ENCODE measurements at regions not wholly inside any gene's neighbourhood (a gene's known extent, or its start where the extent isn't known, plus 50 kb on each side); places are given as distances from the start of the nearest gene placed in this dataset.
"Not testable (repeated sequence)": the region's sequence is repeated elsewhere in the genome, so short reads cannot be mapped to it uniquely, and the experiment has no call there.

DNA sequence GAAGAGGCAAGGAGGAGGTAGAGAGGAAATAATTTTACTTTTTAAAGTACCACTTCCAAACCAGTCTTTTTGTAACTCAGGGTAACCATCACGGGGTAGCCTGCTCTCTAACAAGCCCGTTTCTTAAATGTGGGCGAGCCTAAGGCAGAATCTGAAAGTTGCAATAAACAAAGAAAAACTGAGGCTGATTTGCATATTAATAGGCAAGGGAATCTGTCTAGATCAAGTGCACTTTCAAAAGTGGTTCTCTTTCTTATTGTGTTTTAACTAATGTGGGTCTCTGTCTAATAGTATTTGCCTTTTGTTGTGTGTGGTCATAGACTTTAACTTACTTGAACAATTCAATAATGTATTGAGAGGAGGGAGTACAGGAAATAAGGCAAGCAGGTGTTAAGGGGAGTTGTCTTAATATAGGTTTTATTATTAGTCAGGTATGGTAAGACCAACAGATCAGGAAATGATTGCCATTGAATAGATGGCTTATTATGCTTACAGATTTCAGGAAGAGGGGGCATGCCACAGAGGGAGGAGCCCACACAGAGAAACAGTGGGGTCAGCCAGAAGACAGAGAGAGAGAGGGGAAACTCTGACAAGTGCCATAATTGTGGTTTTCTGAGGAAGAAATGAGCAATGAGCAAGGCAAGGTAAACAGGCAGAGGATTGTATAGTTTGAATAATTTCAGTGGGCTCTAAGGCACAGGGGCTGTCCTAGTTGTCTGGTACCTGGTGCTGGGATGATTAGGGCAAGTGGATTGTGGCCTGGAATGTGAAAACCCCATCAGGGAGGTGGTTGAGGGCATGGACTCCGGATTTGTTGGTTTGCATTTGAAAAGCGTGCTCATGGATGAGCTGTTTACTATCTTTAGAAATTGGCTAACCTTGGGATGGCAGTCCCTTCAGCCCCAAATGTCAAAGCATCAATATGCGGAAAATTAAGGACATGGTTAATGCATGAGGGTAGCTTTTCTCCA lies 237.2 kb downstream of the TOX3 start:
- no peak for DNase-seq (ENCODE audit: low spot score)

DNA sequence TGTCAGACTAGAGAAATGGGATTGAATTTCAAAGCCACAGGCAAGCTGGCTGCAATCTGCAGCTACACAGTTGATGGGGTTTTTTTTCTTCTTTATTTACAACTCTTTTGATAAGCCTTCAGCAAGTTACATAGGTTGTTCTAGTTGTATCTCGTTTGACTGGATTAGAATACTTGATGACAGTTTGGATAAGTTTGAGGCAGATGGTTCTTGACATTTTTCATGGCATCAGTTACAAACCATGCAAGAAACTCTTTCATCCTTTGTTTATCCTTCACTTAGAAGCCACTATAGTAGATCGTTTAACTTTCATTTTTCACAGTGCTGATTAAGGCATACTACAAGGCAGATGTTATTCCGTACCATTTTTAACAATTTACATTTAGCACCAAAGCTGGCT lies 238.9 kb downstream of the TOX3 start:
- no peak for DNase-seq (ENCODE audit: low spot score)

DNA sequence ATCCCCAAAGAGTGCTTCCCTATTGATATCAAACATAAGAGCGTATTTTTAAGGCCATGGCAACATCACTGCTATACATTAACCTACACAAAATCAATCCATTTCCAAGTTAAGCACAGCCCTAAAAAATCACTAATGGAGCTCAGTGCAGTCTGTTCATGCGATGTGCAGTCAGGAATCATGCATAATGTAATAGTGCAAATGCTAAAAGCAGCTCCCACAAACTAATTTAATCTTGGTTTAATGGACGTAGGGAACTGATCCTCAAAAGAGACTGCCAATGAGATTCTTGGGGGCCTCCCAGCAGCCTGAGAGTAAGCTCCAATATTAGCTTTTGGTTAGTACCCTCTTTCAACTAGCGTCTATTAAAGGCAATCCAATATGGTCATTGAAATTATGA lies 245.9 kb downstream of the TOX3 start:
- no peak for DNase-seq (ENCODE audit: low spot score)

DNA sequence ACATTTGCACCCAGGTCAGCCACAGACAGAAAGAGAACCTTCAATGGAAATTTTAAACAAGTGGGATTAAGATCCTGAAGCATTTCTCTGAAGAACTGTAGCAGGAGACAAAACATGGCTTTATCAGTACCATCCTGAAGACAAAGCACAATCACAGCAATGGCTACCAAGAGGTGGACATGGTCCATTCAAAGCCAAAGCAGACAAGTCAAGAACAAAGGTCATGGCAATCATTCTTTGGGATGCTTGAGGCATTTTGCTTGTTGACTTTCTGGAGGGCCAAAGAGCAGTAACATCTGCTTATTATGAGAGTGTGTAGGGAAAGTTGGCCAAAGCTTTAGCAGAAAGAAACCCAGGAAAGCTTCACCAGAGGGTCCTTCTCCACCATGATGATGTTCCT lies 248.2 kb downstream of the TOX3 start:
- no peak for DNase-seq (ENCODE audit: low spot score)

DNA sequence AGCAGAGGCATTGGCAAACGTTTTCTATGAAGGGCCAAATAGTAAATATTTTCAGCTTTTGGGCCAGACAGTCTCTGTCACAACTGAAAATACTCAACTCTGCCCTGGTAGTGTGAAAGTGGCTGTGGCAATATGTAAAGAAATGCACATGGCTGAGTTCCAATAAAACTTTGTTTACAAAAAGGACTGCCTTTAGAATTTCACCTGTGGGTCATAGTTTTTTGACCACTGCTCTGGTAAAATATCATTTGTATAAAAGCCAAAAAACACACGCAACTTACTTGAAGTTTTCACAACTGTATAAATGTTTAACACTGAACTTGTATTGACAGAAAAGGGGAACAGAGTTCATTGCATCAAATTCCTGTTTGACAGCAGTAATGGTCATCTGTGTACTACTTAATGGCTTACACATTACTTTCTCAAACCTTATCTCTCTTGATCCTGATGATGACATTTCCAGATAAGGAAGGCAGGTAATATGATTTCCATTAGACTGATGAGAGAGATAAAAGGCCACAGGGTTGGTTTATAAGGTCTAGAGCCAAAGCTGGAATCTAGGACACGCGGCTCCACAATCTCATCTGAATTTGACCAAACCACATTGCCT lies 250.1 kb downstream of the TOX3 start:
- DNase-seq (ENCODE audit: low spot score), result not testable (repeated sequence)

DNA sequence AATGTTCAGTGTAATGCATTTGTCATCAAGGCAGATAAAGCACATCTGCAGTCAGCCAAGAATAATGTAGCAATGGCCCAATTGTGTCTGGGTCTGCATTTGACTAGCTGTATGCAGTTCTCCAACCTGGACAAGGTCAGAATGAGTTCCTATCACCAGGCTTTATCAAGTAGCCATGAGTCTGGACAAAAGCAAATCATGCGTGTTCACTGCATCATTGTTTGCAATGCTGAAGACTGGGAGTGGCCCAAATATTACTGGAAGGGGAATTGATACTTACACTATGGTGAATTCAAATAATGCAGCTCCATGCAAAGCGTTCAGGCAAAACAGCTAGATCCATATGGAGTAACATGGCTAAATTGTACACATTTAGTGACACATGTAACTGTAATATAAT lies 250.9 kb downstream of the TOX3 start:
- no peak for DNase-seq (ENCODE audit: low spot score)

DNA sequence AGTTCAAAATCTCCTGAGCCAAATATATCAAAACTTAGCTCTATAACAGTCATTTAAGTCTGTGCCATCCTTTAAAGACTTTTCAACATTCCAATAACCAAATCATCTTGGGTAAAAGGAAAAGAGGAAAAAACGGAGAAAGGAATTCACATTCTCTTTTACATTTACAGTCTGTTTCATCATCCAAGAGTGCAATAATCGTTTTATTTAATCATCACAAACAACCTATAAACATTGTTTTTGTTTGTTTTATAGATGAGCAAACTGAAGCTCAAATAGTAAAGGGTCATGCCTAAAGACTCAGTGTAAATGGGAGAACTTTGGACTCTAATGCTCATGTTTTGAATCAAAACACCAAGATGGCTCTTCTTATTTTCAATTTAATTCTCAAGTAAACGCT lies 252.3 kb downstream of the TOX3 start:
- DNase-seq (ENCODE audit: low spot score), result no peak

DNA sequence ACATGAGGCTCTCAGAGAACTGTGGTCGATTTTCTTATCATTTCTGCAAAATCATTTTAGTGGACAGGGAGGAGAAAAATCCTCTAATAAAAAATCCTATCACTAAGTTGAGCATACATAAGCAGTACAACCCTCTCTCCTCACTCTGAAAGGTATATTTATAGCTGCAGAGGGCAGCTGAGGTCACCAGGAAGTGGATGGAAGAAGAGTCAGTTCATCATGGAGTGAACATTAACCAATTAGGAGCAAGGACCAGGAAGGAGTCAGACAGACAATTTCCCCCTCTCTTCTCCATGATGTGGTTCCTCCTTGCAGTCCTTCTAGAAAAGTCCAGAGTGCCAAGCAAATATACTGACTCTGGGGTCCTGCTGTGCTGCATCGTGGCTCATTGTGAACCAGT lies 253.7 kb downstream of the TOX3 start:
- no peak for DNase-seq (ENCODE audit: low spot score)

DNA sequence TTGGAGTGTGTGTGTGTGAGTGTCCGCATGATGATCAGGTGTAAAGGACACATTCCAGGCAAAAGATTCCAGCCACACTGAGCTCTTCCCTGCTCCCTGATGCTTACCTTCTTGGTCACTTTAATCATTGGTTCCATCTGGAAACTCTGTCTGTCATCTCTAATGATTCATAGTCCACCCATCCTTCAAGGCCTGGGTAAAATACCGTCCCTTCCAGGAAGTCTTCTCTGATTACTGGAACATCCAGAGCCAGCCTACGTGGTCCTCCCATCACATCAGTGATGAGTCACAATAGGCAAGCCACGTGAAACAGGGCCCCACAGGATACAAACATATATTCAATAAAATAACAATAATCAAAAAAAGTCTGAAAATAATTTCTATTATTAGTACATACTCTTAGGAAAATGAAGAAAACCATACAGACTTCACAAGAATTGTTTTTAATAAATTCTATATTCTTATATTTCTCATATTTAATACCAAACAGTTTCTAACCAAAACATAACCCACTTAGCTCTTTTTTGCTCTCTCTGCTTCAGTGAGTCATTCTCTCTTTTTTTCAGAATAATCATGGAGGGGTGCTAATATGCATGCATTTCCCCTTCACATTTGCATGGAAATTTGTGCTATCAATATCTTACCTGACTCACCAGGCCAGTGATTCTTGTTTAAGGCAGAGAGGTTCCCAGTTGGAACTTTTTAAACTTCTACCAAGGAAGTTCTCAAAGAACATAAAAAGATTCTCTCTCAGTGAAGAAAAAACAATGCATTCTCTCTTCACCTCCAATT lies 263.2 kb downstream of the TOX3 start:
- no peak for DNase-seq (ENCODE audit: low spot score)

DNA sequence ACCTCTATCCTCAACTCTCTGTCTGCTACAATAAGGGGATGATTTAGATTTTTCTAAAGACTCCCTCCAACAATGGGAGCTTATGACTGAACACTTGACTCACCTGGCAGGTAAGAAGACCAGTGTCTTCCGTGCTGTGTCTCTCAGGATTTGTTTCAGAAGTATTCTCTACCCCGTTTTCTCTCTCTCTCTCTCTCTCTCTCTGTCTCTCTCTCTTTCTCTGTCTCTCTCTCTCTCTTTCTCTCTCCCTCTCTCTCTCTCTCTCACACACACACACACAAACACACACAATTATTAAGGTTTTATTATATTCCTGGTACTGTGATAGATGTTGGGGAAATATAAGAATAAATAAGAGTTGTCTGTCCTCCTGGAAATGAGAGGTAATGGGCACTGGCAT lies 263.9 kb downstream of the TOX3 start:
- DNase-seq (ENCODE audit: low spot score), result no peak

DNA sequence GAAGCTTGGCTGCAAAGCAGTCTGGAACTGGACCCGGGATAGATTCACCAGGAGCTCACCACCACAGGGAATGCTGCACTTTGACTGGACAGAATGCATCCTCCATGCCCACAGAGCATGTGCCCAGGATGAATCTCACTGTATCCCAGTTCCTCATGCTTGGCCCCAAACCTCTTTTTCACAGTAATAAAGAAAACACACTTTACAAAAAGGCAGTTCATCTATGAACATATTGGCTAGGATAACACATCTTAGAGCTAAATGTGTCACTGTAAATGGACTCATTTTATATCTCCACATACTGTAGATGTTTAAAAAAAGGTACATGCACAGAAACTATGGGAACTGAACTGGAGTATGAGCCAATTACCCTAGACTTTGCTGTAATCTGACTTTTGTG lies 266.9 kb downstream of the TOX3 start:
- no peak for DNase-seq (ENCODE audit: low spot score)

DNA sequence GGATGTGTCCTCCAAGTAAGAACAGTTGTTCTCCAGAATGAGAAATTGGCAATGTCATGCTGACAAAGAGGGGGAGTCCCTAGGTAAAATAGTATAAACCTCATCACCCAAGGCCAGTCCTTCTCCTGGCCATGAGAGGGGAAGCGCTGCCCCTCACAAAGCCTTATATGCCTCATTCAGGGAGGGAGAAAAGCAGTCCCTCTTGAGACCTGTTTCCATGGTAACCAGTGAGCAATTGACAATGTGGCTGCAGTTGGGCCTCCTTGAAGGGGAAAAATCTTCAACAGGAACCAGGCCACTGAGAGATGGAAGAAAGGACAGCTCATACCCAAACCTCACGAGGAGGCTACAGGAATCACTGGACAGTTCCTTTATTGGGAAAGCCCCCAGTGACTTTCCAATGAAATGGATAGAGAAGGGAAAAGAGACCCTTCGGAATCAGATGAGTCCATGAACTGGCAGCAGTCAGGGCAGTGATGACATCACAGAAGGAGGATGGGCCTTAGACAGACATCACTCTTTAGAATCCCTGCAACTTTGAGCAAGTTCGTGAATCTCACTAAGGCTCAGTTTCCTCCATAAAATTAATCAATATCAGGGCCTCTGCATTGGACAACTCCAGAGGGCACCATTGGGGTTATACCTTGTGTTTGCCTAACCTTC lies 275.7 kb downstream of the TOX3 start:
- no peak for DNase-seq (ENCODE audit: low spot score)

DNA sequence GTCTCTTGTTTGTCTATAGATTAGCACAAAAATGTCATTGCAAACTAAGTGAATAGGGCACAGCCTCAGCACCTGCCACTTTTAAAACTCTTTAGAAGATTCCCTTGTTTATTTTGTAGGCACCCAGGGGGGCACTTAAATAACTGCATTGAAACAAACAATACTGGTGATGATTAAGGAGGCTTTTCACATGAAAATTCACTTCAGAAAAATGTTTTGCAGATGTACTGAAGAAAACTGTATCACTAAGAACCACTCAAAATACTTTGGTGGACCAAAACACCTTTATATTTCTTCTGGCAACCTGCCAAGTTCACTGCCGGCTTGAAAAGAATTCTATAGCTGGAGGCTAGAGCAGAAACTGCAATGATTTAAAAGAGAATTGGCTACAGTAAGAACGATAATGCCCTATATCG lies 281.5 kb downstream of the TOX3 start:
- no peak for DNase-seq (ENCODE audit: low spot score)

DNA sequence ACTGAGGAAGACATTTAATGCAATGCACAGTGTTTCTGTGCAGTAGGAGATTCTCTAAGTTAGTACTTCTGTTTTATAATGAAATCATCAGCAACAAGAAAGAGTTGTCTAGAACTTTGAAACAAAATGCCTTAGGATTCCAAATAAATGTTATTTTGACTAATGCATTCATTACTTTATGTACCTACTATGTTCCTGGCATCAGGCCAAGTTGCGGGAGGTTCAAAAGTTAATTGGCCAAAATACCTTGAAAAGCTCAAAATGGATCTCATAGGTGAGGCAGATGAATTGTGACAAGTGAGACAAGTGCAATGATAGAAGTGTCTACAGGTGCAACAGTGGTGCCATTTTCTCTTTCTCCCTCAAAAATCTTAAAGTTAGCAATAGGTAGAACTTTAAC lies 289.4 kb downstream of the TOX3 start:
- DNase-seq (ENCODE audit: low spot score), result no peak

DNA sequence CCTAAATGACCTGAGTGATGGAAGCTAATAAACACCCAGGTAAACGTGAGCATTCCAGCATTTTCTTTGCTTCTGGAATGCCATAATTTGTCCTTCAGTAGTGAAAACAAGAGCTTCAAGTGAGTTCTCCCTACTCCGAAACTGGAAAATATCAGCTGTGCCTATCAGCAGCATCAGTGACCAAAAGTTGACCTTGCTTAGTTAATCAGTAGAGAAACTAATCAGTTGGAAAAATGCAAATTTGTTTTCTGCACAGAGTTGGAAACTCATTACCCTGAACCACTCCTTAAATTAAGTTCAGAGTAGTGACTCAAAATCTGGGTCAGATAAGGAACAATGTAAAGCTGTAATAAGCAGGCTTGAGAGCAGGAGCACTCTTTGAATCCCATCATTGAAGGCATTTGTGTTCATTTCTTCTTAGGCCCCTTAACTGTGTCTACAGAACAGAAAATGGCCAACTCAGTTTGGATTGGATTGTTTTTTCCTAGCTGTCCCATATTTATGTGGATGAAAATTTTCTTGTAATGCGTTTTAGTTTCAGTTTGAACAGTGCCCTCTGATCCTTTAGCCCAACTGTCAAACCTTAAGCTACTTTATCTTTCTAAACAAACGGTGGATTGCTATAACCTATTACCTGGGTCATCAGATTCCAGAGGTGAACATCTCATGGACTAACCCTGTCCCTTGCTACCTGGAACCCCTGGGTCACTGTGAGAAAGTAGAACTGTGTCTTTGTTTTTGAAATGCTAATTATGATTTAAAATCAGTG lies 290.4 kb downstream of the TOX3 start:
- no peak for DNase-seq (ENCODE audit: low spot score)

DNA sequence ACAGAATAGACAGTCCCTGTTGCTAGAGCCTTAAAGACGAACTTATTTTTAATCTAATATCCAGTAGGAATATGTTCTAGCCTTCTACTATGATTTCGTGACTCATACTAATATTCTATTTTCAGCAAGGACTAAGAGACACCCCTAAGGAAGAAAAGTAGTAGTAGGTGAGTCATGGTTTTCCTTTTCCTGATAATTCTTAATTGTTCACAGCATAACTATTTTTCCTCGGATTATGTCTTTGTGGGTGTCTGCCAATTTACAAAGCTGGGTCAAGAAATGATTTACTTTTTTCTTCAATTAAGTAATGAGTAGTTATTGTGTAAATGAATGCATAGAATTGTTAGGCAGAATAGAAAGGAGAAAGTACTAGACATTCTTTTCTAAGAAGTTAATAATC lies 292.2 kb downstream of the TOX3 start:
- DNase-seq (ENCODE audit: low spot score), result no peak

DNA sequence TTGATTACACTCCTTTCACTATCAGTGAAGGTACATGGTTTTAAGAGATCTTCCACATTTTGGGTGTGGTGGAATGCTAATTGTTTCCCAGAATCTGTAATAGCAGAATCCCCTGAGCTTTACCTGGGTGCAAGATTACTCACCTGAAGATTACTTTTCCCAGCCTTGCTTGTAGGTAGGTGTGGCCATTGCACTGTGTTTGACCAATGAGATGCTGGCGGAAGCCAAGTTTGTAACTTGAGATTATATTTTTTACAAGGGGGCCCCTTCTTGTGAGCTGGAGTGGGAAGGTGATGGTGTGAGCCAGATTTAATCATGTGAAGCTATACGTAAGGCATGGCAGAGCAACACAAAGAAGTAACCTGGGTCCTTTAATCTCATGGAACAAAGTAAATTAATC lies 294.3 kb downstream of the TOX3 start:
- DNase-seq (ENCODE audit: low spot score), result no peak

DNA sequence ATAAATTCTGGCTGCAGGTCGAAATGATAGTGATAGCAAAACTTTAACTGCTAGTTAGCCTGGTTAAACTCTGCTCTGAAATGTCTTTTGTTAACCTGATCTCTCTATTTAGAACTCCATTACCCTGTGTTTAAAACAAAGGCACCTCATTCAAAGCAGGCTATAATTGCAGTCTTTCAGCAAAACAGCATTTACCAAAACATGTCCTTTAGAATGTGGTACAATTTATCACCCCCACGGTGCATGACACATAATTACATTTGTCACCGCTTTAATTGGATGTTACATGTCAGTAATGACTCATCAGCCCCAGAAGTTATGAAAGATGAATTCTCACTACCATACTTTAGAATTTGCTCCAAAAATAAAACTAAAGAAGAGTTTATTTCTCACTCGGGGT lies 295.4 kb downstream of the TOX3 start:
- no peak for DNase-seq (ENCODE audit: low spot score)

DNA sequence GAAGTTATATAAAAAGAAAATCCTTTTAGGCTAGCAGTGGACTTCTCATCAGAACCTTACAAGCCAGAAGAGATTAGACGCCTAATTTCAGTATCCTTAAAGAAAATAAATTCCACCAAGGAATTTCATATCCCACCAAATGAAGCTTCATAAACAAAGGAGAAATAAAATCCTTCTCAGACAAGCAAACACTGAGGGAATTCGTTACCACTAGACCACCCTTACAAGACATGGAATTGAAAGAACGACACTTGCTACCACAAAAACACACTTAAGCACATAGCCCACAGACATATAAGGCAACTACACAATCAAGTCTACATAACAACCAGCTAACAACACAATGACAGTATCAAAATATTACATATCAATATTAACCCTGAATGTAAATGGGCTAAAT lies 299.2 kb downstream of the TOX3 start:
- no peak for DNase-seq (ENCODE audit: low spot score)

DNA sequence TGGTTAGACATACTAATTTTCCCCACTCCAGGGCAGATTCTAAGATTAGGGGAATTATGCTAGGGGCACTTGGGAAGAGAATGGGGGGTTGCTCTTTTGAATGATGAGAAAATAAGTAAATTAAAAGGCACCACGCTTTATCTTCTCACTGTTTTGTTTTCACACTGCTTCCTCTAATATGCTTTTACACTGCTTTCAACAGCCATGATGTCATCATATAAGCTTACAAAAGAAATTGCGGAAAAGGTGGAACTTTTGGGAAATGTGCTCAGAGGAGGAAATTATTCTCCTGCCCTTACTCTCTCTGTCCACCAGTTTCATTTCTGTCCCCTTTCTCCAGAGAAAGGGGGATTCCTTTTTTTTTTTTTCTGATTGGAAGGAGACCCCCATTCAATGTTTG lies 308.2 kb downstream of the TOX3 start:
- no peak for DNase-seq (ENCODE audit: low spot score)

DNA sequence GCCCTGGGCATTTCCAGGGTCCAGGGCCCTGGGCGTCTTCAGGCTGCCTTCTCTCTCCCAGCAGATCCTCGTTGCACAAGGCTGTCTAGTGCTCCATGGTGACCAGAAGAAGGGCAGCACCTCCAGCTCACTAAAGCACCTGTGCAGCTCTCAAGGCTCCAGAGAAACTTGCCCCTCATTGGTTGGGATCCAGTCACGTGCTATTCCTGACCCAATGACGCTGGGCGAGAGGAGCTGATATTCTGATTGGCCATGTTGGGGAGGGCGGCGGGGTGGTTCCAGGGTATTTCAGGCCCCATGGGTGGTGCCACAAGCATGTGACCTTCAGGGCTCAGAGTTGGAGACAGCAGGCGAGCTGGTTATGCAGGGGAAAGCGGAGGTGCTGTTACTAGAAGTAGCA lies 309.1 kb downstream of the TOX3 start:
- no peak for DNase-seq (ENCODE audit: low spot score)

DNA sequence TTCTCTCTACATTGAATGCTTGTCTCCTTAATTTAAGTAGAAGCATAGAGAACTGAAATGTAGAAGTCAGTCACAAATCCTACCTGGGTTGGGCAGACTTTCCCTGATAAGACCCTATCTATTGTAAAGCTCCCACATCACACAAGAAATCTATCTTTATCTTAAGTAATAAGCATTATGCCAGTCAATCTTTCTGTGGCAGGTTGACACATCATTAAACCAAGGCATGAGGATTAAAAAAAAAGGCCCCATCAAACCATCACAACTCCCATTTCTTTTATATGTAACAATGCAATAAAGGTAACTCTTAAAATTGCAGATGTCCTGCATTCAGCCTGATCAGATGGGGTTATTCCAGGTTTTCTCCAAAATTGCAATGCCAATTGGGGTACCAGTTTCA lies 311.8 kb downstream of the TOX3 start:
- no peak for DNase-seq (ENCODE audit: low spot score)
